Ovary (tissue), 3 donors: ENCODE measurements at regions not wholly inside any gene's neighbourhood (a gene's known extent, or its start where the extent isn't known, plus 50 kb on each side); places are given as distances from the start of the nearest gene placed in this dataset.

ENCODE experiments used
- POLR2A ChIP-seq: fragments of 450-650 bp; IDR thresholded peaks from one replicate; pipeline ENCODE4 v1.6.1; 2017; ENCODE audit warnings: antibody characterized with exemption, mild to moderate bottlenecking, moderate library complexity
- TF ChIP-seq, protein P1 (sequence below), 3 donors: fragments of 450-650 bp in 2 of 3; fragments of 200-600 bp in 1 of 3; IDR thresholded peaks; one replicate each; pipeline versions ENCODE4 v1.5.1 to v1.8.0; 2016 to 2022; ENCODE audit warnings: antibody characterized with exemption in 3 of 3, mild to moderate bottlenecking in 1 of 3
- donor health status: DM: no; HTN: no; CAD: no.

DNA sequence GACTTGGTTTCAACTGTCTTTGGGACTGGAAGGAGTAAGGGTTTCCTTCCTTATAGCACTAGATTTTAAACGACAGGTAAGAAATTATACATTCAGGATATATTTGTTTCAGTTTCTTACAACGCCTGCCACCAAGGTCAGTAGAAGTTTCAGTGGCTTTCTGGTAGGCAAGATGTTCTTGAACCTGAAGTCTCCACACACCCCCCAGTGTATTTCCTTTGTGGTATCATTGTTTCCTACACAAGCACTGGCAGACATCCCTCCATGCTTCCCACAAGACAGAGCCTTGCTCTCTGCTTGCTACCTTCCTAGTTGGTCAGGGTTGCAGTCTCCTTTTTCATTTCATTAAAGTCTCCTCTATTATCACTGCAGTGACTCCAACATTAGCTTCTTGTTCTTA is 283.1 kb downstream of the FLRT2 start:
- no peak for TF ChIP-seq POLR2A
- TF ChIP-seq, protein P1, sequence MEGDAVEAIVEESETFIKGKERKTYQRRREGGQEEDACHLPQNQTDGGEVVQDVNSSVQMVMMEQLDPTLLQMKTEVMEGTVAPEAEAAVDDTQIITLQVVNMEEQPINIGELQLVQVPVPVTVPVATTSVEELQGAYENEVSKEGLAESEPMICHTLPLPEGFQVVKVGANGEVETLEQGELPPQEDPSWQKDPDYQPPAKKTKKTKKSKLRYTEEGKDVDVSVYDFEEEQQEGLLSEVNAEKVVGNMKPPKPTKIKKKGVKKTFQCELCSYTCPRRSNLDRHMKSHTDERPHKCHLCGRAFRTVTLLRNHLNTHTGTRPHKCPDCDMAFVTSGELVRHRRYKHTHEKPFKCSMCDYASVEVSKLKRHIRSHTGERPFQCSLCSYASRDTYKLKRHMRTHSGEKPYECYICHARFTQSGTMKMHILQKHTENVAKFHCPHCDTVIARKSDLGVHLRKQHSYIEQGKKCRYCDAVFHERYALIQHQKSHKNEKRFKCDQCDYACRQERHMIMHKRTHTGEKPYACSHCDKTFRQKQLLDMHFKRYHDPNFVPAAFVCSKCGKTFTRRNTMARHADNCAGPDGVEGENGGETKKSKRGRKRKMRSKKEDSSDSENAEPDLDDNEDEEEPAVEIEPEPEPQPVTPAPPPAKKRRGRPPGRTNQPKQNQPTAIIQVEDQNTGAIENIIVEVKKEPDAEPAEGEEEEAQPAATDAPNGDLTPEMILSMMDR (IDR thresholded peaks at IDR 0.05) = no peak
